ENCODE measurements at regions not wholly inside any gene's neighbourhood (a gene's known extent, or its start where the extent isn't known, plus 50 kb on each side); places are given as distances from the start of the nearest gene placed in this dataset.

- CTCF ChIA-PET = interaction anchor here (1.1 to 10.1 kb wide), 4 partner anchors 165 to 347 kb away, joined by 4 to 211 read pairs (median 8); no protein-coding TSS in a partner anchor
- TF ChIP-seq CTCF (IDR thresholded peaks at IDR 0.05; ENCODE audit: low read depth, low read length) = no peak
- POLR2A ChIA-PET = no interaction called here
Observed at GRCh38 chr3:191047930-191048329, 151.1 kb upstream of the OSTN start.

GRCh38 chr3:191030929-191031328 lies 168.1 kb upstream of the OSTN start:
- ChIA-PET POLR2A (no interaction called here), CTCF (interaction anchor here (0.6 to 0.8 kb wide), 2 partner anchors 20 to 391 kb away, joined by 3 read pairs; no protein-coding TSS in a partner anchor)
- Histone ChIP-seq H3K9me3 (ENCODE audit: control insufficient read depth, insufficient read depth, low read length) (no peaks in the 10 kb centered on the region), H3K27ac (ENCODE audit: low read depth, low read length) (no peak overlapping the region), H3K4me3 (ENCODE audit: low read depth, low read length) (no peak overlapping the region), H3K27me3 (ENCODE audit: control insufficient read depth, insufficient read depth, low read length) (no peaks in the 10 kb centered on the region)
- no peak for TF ChIP-seq CTCF (IDR thresholded peaks at IDR 0.05; ENCODE audit: low read depth, low read length)
- no peak for DNase-seq (ENCODE audit: low read depth, low spot score)

More at GRCh38 chr3:191047930-191048329, 151.1 kb upstream of the OSTN start:
- no peak overlapping the region for H3K27ac ChIP-seq (ENCODE audit: low read depth, low read length)
- no peaks in the 10 kb centered on the region for H3K9me3 ChIP-seq (ENCODE audit: control insufficient read depth, insufficient read depth, low read length)
- H3K27me3 ChIP-seq (ENCODE audit: control insufficient read depth, insufficient read depth, low read length) = no peaks in the 10 kb centered on the region
- no peak overlapping the region for H3K4me3 ChIP-seq (ENCODE audit: low read depth, low read length)
- DNase-seq (ENCODE audit: low read depth, low spot score) = no peak

GRCh38 chr3:191030491-191030890 lies 168.0 kb upstream of the GMNC start:
- Histone ChIP-seq H3K27ac (ENCODE audit: low read depth, low read length) (no peak overlapping the region), H3K4me3 (ENCODE audit: low read depth, low read length) (no peak overlapping the region), H3K27me3 (ENCODE audit: control insufficient read depth, insufficient read depth, low read length) (no peaks in the 10 kb centered on the region), H3K9me3 (ENCODE audit: control insufficient read depth, insufficient read depth, low read length) (no peaks in the 10 kb centered on the region)
- DNase-seq (ENCODE audit: low read depth, low spot score) = no peak
- POLR2A ChIA-PET = no interaction called here
- TF ChIP-seq CTCF (IDR thresholded peaks at IDR 0.05; ENCODE audit: low read depth, low read length) = no peak
- CTCF ChIA-PET = interaction anchor here (0.6 to 0.8 kb wide), 3 partner anchors 10 to 392 kb away, joined by 3 read pairs; no protein-coding TSS in a partner anchor

GRCh38 chr3:191026746-191027145 lies 164.3 kb upstream of the GMNC start:
- DNase-seq (ENCODE audit: low read depth, low spot score) = no peak
- CTCF ChIA-PET = no interaction called here
- H3K27me3 ChIP-seq (ENCODE audit: control insufficient read depth, insufficient read depth, low read length) = no peaks in the 10 kb centered on the region

More at GRCh38 chr3:191026746-191027145, 164.3 kb upstream of the GMNC start:
- POLR2A ChIA-PET = no interaction called here
- no peak for TF ChIP-seq CTCF (IDR thresholded peaks at IDR 0.05; ENCODE audit: low read depth, low read length)
- Histone ChIP-seq H3K27ac (ENCODE audit: low read depth, low read length) (no peak overlapping the region), H3K4me3 (ENCODE audit: low read depth, low read length) (no peak overlapping the region), H3K9me3 (ENCODE audit: control insufficient read depth, insufficient read depth, low read length) (no peaks in the 10 kb centered on the region)
